Kidney epithelial cell (primary cell): ENCODE measurements at regions not wholly inside any gene's neighbourhood (a gene's known extent, or its start where the extent isn't known, plus 50 kb on each side); places are given as distances from the start of the nearest gene placed in this dataset.

Experiments used
- DNase-seq: peaks from one replicate; pipeline ENCODE4 v3.0.0-alpha.2; 2010; ENCODE audit warnings: low read depth
- H3K27me3 ChIP-seq: 2 replicates; pipeline ENCODE4 v1.6.0; 2011; ENCODE audit warnings: low read length; ENCODE audit not compliant: control insufficient read depth, insufficient read depth
- H3K36me3 ChIP-seq: 2 replicates; pipeline ENCODE4 v1.5.1; 2011; ENCODE audit warnings: low read length; ENCODE audit not compliant: control insufficient read depth, insufficient read depth
- H3K4me3 ChIP-seq: 2 replicates; pipeline ENCODE4 v1.5.1; 2011; ENCODE audit warnings: low read depth, mild to moderate bottlenecking, control low read depth, low read length
- TF ChIP-seq, protein P1 (sequence below): IDR thresholded peaks from 2 replicates; pipeline ENCODE4 v1.5.1; 2011; ENCODE audit warnings: mild to moderate bottlenecking, moderate library complexity, low read length, control low read depth, inconsistent platforms; ENCODE audit not compliant: insufficient read depth, poor library complexity, severe bottlenecking

DNA sequence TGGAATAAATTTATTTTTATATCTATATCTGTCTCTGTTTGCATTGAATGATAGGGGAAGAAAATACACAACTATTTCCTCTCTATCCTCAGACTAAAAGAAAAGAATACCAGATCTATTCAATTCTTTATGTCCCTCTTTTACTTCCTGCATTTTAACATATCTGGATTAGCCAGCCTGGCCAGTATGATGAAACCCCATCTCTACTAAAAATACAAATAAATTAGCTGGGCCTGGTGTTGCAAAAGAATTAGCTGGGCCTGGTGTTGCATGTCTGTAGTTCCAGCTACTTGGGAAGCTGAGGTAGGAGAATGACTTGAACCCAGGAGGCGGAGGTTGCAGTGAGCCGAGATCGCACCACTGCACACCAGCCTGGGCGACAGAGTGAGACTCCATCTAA is 182.0 kb downstream of the LURAP1L start:
- Histone ChIP-seq H3K4me3 (no peak overlapping the region), H3K36me3 (no peaks in the 10 kb centered on the region), H3K27me3 (no peaks in the 10 kb centered on the region)
- TF ChIP-seq, protein P1, sequence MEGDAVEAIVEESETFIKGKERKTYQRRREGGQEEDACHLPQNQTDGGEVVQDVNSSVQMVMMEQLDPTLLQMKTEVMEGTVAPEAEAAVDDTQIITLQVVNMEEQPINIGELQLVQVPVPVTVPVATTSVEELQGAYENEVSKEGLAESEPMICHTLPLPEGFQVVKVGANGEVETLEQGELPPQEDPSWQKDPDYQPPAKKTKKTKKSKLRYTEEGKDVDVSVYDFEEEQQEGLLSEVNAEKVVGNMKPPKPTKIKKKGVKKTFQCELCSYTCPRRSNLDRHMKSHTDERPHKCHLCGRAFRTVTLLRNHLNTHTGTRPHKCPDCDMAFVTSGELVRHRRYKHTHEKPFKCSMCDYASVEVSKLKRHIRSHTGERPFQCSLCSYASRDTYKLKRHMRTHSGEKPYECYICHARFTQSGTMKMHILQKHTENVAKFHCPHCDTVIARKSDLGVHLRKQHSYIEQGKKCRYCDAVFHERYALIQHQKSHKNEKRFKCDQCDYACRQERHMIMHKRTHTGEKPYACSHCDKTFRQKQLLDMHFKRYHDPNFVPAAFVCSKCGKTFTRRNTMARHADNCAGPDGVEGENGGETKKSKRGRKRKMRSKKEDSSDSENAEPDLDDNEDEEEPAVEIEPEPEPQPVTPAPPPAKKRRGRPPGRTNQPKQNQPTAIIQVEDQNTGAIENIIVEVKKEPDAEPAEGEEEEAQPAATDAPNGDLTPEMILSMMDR = no peak
- DNase-seq = no peak

DNA sequence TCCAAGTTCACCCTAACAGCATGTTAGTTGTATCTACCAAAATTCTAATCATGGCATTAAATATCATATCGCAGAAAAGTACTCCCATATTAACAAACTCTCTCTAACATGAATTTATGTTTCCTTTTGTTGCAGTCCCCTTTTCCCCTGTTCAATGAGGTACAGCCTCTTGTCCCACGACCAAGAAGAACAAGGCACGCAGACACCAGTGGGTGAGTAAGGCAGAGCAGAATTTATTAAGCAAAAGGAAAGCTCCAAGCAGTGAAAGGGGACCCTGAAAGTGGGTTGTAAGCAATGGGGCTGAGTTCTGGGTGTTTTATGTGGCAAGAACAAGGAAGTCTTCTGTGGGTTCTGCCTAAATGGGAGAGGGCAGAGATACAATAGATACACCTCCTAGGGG is 183.5 kb downstream of the LURAP1L start:
- no peaks in the 10 kb centered on the region for H3K27me3 ChIP-seq
- H3K4me3 ChIP-seq = no peak overlapping the region
- TF ChIP-seq, protein P1 = no peak
- no peak for DNase-seq
- H3K36me3 ChIP-seq = no peaks in the 10 kb centered on the region

DNA sequence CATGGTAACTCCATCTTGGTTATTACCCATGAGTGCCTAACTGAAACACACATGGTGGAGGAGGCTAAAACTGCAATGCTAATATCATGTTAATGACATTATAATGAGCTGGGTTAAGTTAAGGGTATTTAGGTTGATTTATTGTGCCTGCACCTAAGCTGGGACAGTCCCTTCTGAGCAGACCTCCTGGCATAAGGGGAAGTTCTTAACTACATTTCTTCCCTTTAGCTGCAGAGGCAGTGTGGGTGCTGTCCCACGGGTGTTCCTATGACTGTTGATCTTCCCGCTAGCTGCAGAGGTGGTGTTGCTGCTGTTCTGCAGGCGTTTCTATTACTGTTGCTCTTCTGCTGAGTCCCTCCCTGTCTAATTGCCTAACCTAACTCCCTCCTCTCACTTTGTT is 183.9 kb downstream of the LURAP1L start:
- no peak for DNase-seq
- TF ChIP-seq, protein P1 = no peak
- Histone ChIP-seq H3K4me3 (no peak overlapping the region), H3K36me3 (no peaks in the 10 kb centered on the region), H3K27me3 (no peaks in the 10 kb centered on the region)

DNA sequence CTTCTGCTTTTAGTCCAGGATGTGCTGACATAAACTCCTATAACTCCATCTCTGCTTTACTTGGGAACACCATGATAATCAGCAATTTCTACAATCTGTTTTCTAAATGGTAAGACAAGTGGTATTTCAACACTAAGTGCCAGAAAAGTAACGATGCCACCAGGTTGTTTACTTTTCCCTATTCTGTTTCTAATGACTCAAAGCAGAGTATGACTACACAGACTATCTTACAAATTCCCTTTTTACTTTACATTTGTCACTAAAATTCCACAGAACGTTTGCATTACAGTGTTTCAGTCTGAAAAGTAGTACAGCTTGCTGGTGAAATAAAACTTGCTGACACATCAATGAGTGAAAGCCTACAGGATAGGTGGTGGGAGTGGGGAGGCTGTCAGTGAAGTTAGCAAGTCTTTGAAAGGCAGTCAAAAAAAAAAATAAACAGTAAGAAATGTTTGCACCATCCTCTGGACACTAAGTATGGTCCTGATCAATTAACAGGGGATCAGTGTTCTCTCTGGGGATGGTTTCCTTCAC is 186.5 kb downstream of the LURAP1L start:
- H3K27me3 ChIP-seq = no peaks in the 10 kb centered on the region
- DNase-seq = no peak
- no peaks in the 10 kb centered on the region for H3K36me3 ChIP-seq
- TF ChIP-seq, protein P1 = no peak
- no peak overlapping the region for H3K4me3 ChIP-seq

DNA sequence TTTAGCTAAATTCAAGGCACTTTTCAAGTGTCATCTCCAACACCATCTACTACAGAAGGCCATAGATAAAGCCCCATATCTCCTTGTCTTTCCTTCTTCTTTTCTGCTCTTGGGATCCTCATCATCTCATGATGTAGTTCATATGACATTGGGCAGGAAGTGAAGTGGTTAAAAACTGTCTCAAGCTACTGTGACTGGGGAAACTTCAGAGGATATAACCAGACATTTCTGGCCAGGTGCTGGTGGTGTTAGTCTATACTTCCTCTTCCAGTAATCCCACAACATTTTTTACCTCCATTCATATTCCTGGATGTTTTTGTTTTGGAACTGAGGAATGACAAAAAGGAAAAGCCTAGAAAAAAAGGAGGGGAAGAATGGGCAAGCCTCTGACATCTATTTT is 188.7 kb downstream of the LURAP1L start:
- no peaks in the 10 kb centered on the region for H3K27me3 ChIP-seq
- no peak for DNase-seq
- TF ChIP-seq, protein P1 = no peak
- H3K36me3 ChIP-seq = no peaks in the 10 kb centered on the region
- H3K4me3 ChIP-seq = no peak overlapping the region

DNA sequence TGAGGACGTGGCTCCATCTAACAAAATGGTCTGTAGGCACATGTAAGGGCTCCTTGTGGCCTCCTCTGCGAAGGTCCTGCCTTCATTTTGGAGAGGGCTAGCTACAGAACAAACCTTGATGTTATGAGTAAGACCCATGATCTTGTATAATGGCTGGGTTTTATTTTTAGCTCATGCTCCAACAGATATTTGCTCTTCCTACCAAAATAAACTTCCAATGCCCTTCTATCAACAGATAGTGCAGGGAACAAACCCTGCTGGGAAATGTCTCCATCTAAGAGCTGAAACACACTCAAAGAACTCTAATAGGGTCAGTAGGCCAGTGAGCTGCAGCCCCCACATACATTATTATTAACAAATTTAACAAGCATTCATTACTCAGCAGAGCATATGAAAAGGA is 189.5 kb downstream of the LURAP1L start:
- Histone ChIP-seq H3K36me3 (no peaks in the 10 kb centered on the region), H3K27me3 (no peaks in the 10 kb centered on the region), H3K4me3 (no peak overlapping the region)
- TF ChIP-seq, protein P1 = no peak
- no peak for DNase-seq
